NCI-H2029 (cell line): ENCODE measurements at regions not wholly inside any gene's neighbourhood (a gene's known extent, or its start where the extent isn't known, plus 50 kb on each side); places are given as distances from the start of the nearest gene placed in this dataset.

Source experiments
- DNase-seq: peaks from one replicate; lab custom pipeline; 2025; lab: John Stamatoyannopoulos, UW

- no peak for DNase-seq
These were observed 1062.0 kb downstream of the XPNPEP1 start for GRCh38 chr10:108861181-108861754.

- DNase-seq = no peak
These were observed 1071.1 kb downstream of the XPNPEP1 start for GRCh38 chr10:108852211-108852610.

- no peak for DNase-seq
These were observed 1073.0 kb downstream of the XPNPEP1 start for GRCh38 chr10:108850138-108850854.

- DNase-seq = no peak
These were observed 1073.6 kb downstream of the XPNPEP1 start for GRCh38 chr10:108849688-108850087.

GRCh38 chr10:108849186-108849585 lies 1074.1 kb downstream of the XPNPEP1 start:
- DNase-seq = no peak

GRCh38 chr10:108848046-108848445 lies 1075.3 kb downstream of the XPNPEP1 start:
- DNase-seq = no peak

GRCh38 chr10:108840944-108841343 lies 1082.4 kb downstream of the XPNPEP1 start:
- no peak for DNase-seq

- no peak for DNase-seq
These were observed 1086.9 kb downstream of the XPNPEP1 start for GRCh38 chr10:108836362-108836761.

GRCh38 chr10:108822026-108822425 lies 1101.3 kb downstream of the XPNPEP1 start:
- DNase-seq = no peak

- DNase-seq = no peak
These were observed 1104.0 kb downstream of the XPNPEP1 start for GRCh38 chr10:108819302-108819701.

GRCh38 chr10:108817584-108817983 lies 1105.7 kb downstream of the XPNPEP1 start:
- no peak for DNase-seq

GRCh38 chr10:108817135-108817534 lies 1106.2 kb downstream of the XPNPEP1 start:
- DNase-seq = no peak

GRCh38 chr10:108812906-108813305 lies 1110.4 kb downstream of the XPNPEP1 start:
- no peak for DNase-seq

- no peak for DNase-seq
These were observed 1111.0 kb downstream of the XPNPEP1 start for GRCh38 chr10:108812296-108812695.

- no peak for DNase-seq
These were observed 1115.1 kb downstream of the XPNPEP1 start for GRCh38 chr10:108808228-108808627.

- no peak for DNase-seq
These were observed 1121.4 kb downstream of the XPNPEP1 start for GRCh38 chr10:108801775-108802517.

GRCh38 chr10:108801220-108801619 lies 1122.1 kb downstream of the XPNPEP1 start:
- DNase-seq = no peak

GRCh38 chr10:108797573-108797972 lies 1125.7 kb downstream of the XPNPEP1 start:
- DNase-seq = no peak

GRCh38 chr10:108791794-108792474 lies 1131.4 kb downstream of the XPNPEP1 start:
- DNase-seq = no peak

GRCh38 chr10:108791030-108791429 lies 1132.3 kb downstream of the XPNPEP1 start:
- DNase-seq = no peak

GRCh38 chr10:108789919-108790318 lies 1133.4 kb downstream of the XPNPEP1 start:
- DNase-seq = no peak

GRCh38 chr10:108789336-108789735 lies 1134.0 kb downstream of the XPNPEP1 start:
- DNase-seq = no peak

- DNase-seq = no peak
These were observed 1134.4 kb downstream of the XPNPEP1 start for GRCh38 chr10:108788891-108789290.
